ENCODE measurements at regions not wholly inside any gene's neighbourhood (a gene's known extent, or its start where the extent isn't known, plus 50 kb on each side); places are given as distances from the start of the nearest gene placed in this dataset.
"Not testable (repeated sequence)": the region's sequence is repeated elsewhere in the genome, so short reads cannot be mapped to it uniquely, and the experiment has no call there.

- no peak for TF ChIP-seq POLR2AphosphoS5 (IDR thresholded peaks at IDR 0.05)
- no peak for TF ChIP-seq POLR2A (IDR thresholded peaks at IDR 0.05)
- TF ChIP-seq CTCF (IDR thresholded peaks at IDR 0.05): no peak
- TF ChIP-seq EP300 (IDR thresholded peaks at IDR 0.05): no peak
- Histone ChIP-seq H3K27me3 (no peaks in the 10 kb centered on the region), H3K27ac (no peak overlapping the region), H3K36me3 (no peaks in the 10 kb centered on the region), H3K9me3 (peaks cover 0 to 14% (median 0%) of the 10 kb centered on the region in 3 donors), H3K4me1 (no peaks in the 10 kb centered on the region), H3K4me3 (no peak overlapping the region)
- no peak for ATAC-seq
Observed at GRCh38 chr5:103385722-103386121, 127.2 kb downstream of the MACIR start.

- H3K4me1 ChIP-seq, H3K27me3 ChIP-seq, H3K4me3 ChIP-seq, H3K27ac ChIP-seq, H3K36me3 ChIP-seq, ATAC-seq, H3K9me3 ChIP-seq: not testable (repeated sequence)
- 78 to 80% methylated on average over 3 of the region's 4 CpGs for WGBS, 2 donors (ENCODE audit: low coverage in 1 of 2)
Observed at GRCh38 chr5:103377638-103378037, 119.1 kb downstream of the MACIR start.

- no peaks in the 10 kb centered on the region for H3K36me3 ChIP-seq
- no peak for TF ChIP-seq POLR2A (IDR thresholded peaks at IDR 0.05)
- no peak for TF ChIP-seq POLR2AphosphoS5 (IDR thresholded peaks at IDR 0.05)
- TF ChIP-seq CTCF (IDR thresholded peaks at IDR 0.05): no peak
- TF ChIP-seq EP300 (IDR thresholded peaks at IDR 0.05): no peak
- H3K27me3 ChIP-seq: no peaks in the 10 kb centered on the region
- no peak overlapping the region for H3K27ac ChIP-seq
- H3K4me3 ChIP-seq: no peak overlapping the region
- peaks cover 0 to 8% (median 0%) of the 10 kb centered on the region in 3 donors for H3K4me1 ChIP-seq
- no peak for ATAC-seq
- WGBS, 2 donors (ENCODE audit: low coverage in 1 of 2): 87 to 97% methylated on average over 3 of the region's 3 CpGs
- H3K9me3 ChIP-seq: no peaks in the 10 kb centered on the region
Observed at GRCh38 chr5:103375863-103376591, 117.5 kb downstream of the MACIR start.

GRCh38 chr5:103375350-103375749 is 116.8 kb downstream of the MACIR start:
- WGBS, 2 donors (ENCODE audit: low coverage in 1 of 2): 17 to 27% methylated on average over 1 of the region's 1 CpG
- TF ChIP-seq EP300 (IDR thresholded peaks at IDR 0.05) (no peak), CTCF (IDR thresholded peaks at IDR 0.05) (no peak), POLR2A (IDR thresholded peaks at IDR 0.05) (no peak), POLR2AphosphoS5 (IDR thresholded peaks at IDR 0.05) (no peak)

GRCh38 chr5:103374473-103374963 is 116.0 kb downstream of the MACIR start:
- H3K27ac ChIP-seq: no peak overlapping the region
- no peak overlapping the region for H3K4me3 ChIP-seq
- H3K9me3 ChIP-seq: no peaks in the 10 kb centered on the region
- TF ChIP-seq CTCF (IDR thresholded peaks at IDR 0.05) (no peak), EP300 (IDR thresholded peaks at IDR 0.05) (no peak), POLR2A (IDR thresholded peaks at IDR 0.05) (no peak), POLR2AphosphoS5 (IDR thresholded peaks at IDR 0.05) (no peak)
- peaks cover 0 to 8% (median 0%) of the 10 kb centered on the region in 3 donors for H3K4me1 ChIP-seq
- no peaks in the 10 kb centered on the region for H3K27me3 ChIP-seq
- ATAC-seq: no peak
- H3K36me3 ChIP-seq: no peaks in the 10 kb centered on the region
- 35 to 62% methylated on average over 4 of the region's 4 CpGs for WGBS, 2 donors (ENCODE audit: low coverage in 1 of 2)

More at GRCh38 chr5:103375350-103375749, 116.8 kb downstream of the MACIR start:
- no peak overlapping the region for H3K4me3 ChIP-seq
- H3K36me3 ChIP-seq: no peaks in the 10 kb centered on the region
- no peaks in the 10 kb centered on the region for H3K27me3 ChIP-seq
- H3K9me3 ChIP-seq: no peaks in the 10 kb centered on the region
- ATAC-seq: no peak
- no peak overlapping the region for H3K27ac ChIP-seq
- peaks cover 0 to 8% (median 0%) of the 10 kb centered on the region in 3 donors for H3K4me1 ChIP-seq

Measured in gastroesophageal sphincter (tissue), 4 donors.